GM06990 (cell line): ENCODE measurements at regions not wholly inside any gene's neighbourhood (a gene's known extent, or its start where the extent isn't known, plus 50 kb on each side); places are given as distances from the start of the nearest gene placed in this dataset.

ENCODE experiments used
- DNase-seq: peaks from one replicate; pipeline ENCODE4 v3.0.0-alpha.2; 2011; ENCODE audit not compliant: insufficient read length; ENCODE audit errors: extremely low read depth
- H3K27me3 ChIP-seq: replicated peaks from 2 replicates; pipeline ENCODE4 v1.6.0; 2011; ENCODE audit warnings: low read length; ENCODE audit not compliant: control insufficient read depth, insufficient read depth
- H3K36me3 ChIP-seq: 2 replicates; pipeline ENCODE4 v1.5.1; 2011; ENCODE audit warnings: low read length; ENCODE audit not compliant: control insufficient read depth, insufficient read depth
- H3K4me3 ChIP-seq: replicated peaks from 2 replicates; pipeline ENCODE4 v1.5.1; 2011; ENCODE audit warnings: low read depth, mild to moderate bottlenecking, control low read depth, low read length
- CTCF ChIP-seq: IDR thresholded peaks from 2 replicates; pipeline ENCODE4 v1.5.1; 2011; ENCODE audit warnings: low read length, control low read depth, mild to moderate bottlenecking, inconsistent platforms; ENCODE audit not compliant: insufficient read depth, poor library complexity, severe bottlenecking

- no peak for DNase-seq
- H3K4me3 ChIP-seq: no peak overlapping the region
- H3K36me3 ChIP-seq: no peaks in the 10 kb centered on the region
- no peak for TF ChIP-seq CTCF
- no peaks in the 10 kb centered on the region for H3K27me3 ChIP-seq
Measured at GRCh38 chr9:135221951-135222631, 134.6 kb downstream of the OLFM1 start.

DNA sequence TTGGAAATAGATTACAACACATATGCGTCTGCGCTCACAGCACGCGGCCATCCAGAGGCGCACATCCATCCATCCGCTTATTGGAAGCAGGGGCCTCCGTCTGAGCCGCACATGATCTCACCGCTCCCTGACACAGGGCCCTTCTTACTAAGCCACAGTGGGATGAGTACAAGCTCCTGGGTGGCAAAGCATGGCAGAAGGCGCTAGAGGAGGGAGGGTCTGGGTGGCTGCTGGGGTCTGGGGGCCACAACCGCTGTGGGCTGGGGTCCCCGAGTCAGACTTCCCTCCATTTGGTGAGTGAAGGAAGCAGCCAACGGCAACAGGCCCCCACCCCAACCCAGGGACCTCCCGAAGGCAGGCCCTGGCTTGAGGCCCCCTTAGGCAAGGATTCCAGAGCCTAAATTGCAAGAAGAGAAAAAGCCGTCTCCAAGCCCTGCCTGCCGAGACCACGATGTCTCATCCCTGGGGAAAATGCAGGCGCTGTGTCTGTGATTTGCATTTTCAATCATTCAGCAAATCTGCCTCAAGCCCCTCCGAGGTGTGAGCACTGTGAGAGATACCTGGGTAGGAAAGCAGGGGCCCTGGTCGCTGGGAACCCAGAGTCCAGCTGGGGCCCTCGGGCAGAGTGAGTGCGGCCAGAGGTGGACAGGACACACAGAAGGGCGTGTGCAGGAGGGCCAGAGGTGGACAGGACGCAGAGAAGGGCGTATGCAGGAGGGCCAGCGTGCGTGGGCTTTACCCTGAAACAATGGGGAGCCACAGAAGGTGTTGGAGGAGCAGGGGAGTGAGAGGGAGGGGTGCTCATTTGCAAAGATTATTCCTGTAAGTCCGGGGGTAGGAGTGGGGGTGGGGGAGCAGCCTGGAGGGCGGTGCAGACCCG lies 135.7 kb downstream of the OLFM1 start:
- Histone ChIP-seq H3K36me3 (no peaks in the 10 kb centered on the region), H3K4me3 (no peak overlapping the region), H3K27me3 (no peaks in the 10 kb centered on the region)
- DNase-seq: no peak
- TF ChIP-seq CTCF: no peak

GRCh38 chr9:135223831-135224230 lies 136.4 kb downstream of the OLFM1 start:
- no peaks in the 10 kb centered on the region for H3K36me3 ChIP-seq
- no peak overlapping the region for H3K4me3 ChIP-seq
- DNase-seq: no peak
- no peaks in the 10 kb centered on the region for H3K27me3 ChIP-seq
- TF ChIP-seq CTCF: no peak

- H3K36me3 ChIP-seq: no peaks in the 10 kb centered on the region
- no peak for TF ChIP-seq CTCF
- no peak for DNase-seq
- H3K4me3 ChIP-seq: no peak overlapping the region
- H3K27me3 ChIP-seq: no peaks in the 10 kb centered on the region
Measured at GRCh38 chr9:135224286-135224877, 136.9 kb downstream of the OLFM1 start.

DNA sequence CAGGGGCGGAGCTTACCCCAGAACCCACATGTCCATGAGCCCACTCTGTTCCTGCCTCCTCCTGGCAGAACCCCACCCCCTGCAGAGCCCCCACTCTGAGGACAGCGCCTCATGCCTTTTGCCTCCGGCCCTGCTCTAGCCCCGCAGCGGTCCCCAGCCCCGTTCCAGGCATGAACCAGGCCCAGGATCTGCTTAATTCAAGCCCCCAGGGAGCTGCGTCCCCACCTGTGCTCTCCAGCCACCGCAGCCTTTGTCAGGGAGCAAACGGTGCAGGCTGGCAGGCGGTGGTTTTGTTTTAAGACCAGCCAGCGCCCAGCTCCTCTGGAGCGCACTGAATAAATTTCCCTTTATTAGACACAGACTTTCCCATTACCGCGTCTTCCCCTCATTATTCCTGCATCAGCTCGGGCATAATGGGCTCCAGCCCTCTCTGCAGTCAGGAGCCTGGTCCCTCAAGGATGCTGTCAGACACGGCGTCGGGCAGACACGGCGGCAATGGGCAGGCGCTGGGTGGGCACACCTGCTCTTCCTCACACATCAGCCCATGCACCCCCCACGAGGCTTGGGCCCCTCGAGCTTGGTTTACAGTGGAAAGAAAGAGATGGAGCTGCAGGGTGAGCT lies 137.6 kb downstream of the OLFM1 start:
- DNase-seq: no peak
- no peak overlapping the region for H3K4me3 ChIP-seq
- H3K36me3 ChIP-seq: no peaks in the 10 kb centered on the region
- no peaks in the 10 kb centered on the region for H3K27me3 ChIP-seq
- TF ChIP-seq CTCF: no peak
